OCI-LY7 (cell line): ENCODE measurements at regions not wholly inside any gene's neighbourhood (a gene's known extent, or its start where the extent isn't known, plus 50 kb on each side); places are given as distances from the start of the nearest gene placed in this dataset.

Experiments used
- BruUV-seq: library from RNA; stranded (reverse); fragments of 400-500 nt; replicated peaks from 2 replicates; lab custom pipeline; 2021; lab: Mats Ljungman, UMichigan
- CTCF ChIA-PET: fragments of 300-600 bp; sonication (Branson Sonifier 250); formaldehyde crosslinking; loops from one replicate; lab custom pipeline; 2022; ENCODE audit warnings: antibody characterized with exemption; ENCODE audit not compliant: unreplicated experiment; lab: Charles Lee
- POLR2A ChIA-PET: fragments of 300-600 bp; sonication (Branson Sonifier 250); formaldehyde crosslinking; loops from one replicate; lab custom pipeline; 2022; ENCODE audit warnings: antibody characterized with exemption; lab: Charles Lee
- DNase-seq: peaks from one replicate; pipeline ENCODE4 v3.0.0-alpha.2; 2015; ENCODE audit warnings: low spot score
- H2AFZ ChIP-seq: fragments of 200-600 bp; sonication (generic), shearing (Covaris generic); 2 replicates; pipeline ENCODE4 v1.6.1; 2014; ENCODE audit warnings: mild to moderate bottlenecking, antibody characterized with exemption, low read length, moderate library complexity
- H3K27ac ChIP-seq: fragments of 200-600 bp; sonication (generic); 2 replicates; pipeline ENCODE4 v1.5.1; 2014; ENCODE audit warnings: mixed run types, low read depth, mild to moderate bottlenecking, moderate library complexity, low read length, inconsistent platforms; ENCODE audit not compliant: poor library complexity, severe bottlenecking
- H3K36me3 ChIP-seq: fragments of 200-600 bp; sonication (generic); 2 replicates; pipeline ENCODE4 v1.6.1; 2014; ENCODE audit warnings: mild to moderate bottlenecking, antibody characterized with exemption, low read length, moderate library complexity, mixed read lengths; ENCODE audit not compliant: insufficient read depth
- H3K4me1 ChIP-seq: fragments of 200-600 bp; sonication (generic); 2 replicates; pipeline ENCODE4 v1.5.1; 2014; ENCODE audit warnings: mild to moderate bottlenecking, low read length; ENCODE audit not compliant: insufficient read depth, poor library complexity, severe bottlenecking
- H3K4me2 ChIP-seq: fragments of 200-600 bp; sonication (generic); 2 replicates; pipeline ENCODE4 v1.6.1; 2014; ENCODE audit warnings: mild to moderate bottlenecking, low read length
- H3K4me3 ChIP-seq: fragments of 200-600 bp; sonication (generic); 2 replicates; pipeline ENCODE4 v1.5.1; 2014; ENCODE audit warnings: mild to moderate bottlenecking, low read depth, low read length; ENCODE audit not compliant: poor library complexity, severe bottlenecking
- H3K79me2 ChIP-seq: fragments of 200-600 bp; sonication (generic); 2 replicates; pipeline ENCODE4 v1.6.1; 2016; ENCODE audit warnings: low read depth, mild to moderate bottlenecking, low read length, moderate library complexity, mixed read lengths; ENCODE audit not compliant: insufficient read depth
- H3K9me2 ChIP-seq: fragments of 200-600 bp; sonication (generic); 2 replicates; pipeline ENCODE4 v1.6.1; 2016; ENCODE audit warnings: mild to moderate bottlenecking, low read length, mixed read lengths; ENCODE audit not compliant: insufficient read depth
- H3K9me3 ChIP-seq: fragments of 200-600 bp; sonication (generic); 2 replicates; pipeline ENCODE4 v1.6.1; 2014; ENCODE audit warnings: mild to moderate bottlenecking, mixed run types, low read length, mixed read lengths
- H4K20me1 ChIP-seq: fragments of 200-600 bp; sonication (generic); 2 replicates; pipeline ENCODE4 v1.6.1; 2014; ENCODE audit warnings: mild to moderate bottlenecking, antibody characterized with exemption, low read length, moderate library complexity, mixed read lengths; ENCODE audit not compliant: insufficient read depth
- CTCF ChIP-seq: fragments of 200-600 bp; sonication (generic); conservative IDR thresholded peaks from 2 replicates; pipeline ENCODE4 v1.5.1; 2014; ENCODE audit warnings: mild to moderate bottlenecking, antibody characterized with exemption, low read length, moderate library complexity, mixed read lengths
- EZH2phosphoT487 ChIP-seq: fragments of 200-600 bp; sonication (generic); IDR thresholded peaks from 2 replicates; pipeline ENCODE4 v1.6.1; 2018; ENCODE audit warnings: low read depth, borderline replicate concordance, mild to moderate bottlenecking, mixed run types, antibody characterized with exemption, low read length, moderate library complexity, mixed read lengths
- intact Hi-C: fragments of 100-400 bp; cut with micrococcal nuclease; formaldehyde crosslinking; loops from one replicate; pipeline ENCODE4 v1.10.0; 2022; ENCODE audit not compliant: unreplicated experiment

DNA sequence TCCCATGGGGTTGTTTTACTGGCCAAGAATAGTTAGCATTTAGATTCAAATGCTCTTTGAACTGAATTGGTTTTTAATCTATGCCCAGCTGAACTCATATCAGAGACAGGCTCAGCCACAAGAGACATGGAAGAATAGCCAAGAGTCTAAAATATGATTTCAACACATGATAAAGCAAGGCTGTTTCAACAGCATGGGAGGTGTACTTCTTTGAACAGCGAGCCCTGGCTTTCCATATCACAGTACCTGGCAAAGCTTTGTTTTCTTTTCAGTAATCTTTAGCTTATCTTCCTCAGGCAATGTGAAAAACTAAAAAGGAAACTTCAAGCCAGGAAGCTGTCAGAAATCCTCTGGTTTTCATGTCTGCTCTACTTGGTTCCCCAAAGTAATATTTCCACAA, 413.6 kb upstream of the ADAMTS9 start:
- Histone ChIP-seq H3K9me3 (no peaks in the 10 kb centered on the region), H3K79me2 (no peaks in the 10 kb centered on the region), H3K4me1 (no peaks in the 10 kb centered on the region), H4K20me1 (no peaks in the 10 kb centered on the region), H3K27ac (no peak overlapping the region), H3K4me3 (no peak overlapping the region), H3K4me2 (no peak overlapping the region), H3K9me2 (no peaks in the 10 kb centered on the region), H2AFZ (no peak overlapping the region), H3K36me3 (no peaks in the 10 kb centered on the region)
- BruUV-seq = no TSS peak
- TF ChIP-seq CTCF (no peak), EZH2phosphoT487 (no peak)
- CTCF ChIA-PET = no interaction called here
- DNase-seq = no peak
- POLR2A ChIA-PET = interaction anchor here (0.6 kb wide), 1 partner anchor 662 kb away, joined by 3 read pairs; no protein-coding TSS in a partner anchor
- intact Hi-C loops = no loop called here

DNA sequence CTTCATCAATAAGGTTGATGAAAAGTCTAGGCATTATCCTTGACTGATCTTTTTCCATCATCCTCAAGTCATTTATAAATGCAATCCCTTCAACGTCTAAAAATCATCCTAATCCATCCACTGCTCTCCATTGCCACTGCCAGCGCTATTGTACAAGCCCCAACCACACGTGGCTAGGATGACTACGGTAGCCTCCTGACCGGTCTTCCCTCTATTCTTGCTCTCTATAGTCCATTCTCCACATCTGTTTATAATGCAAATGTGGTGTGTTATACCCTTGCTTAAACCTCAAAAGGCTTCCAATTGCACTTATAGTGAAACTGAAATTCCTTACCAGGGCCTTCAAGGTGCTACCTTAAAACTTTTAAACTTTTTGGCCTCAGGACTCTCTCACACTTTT, 410.6 kb upstream of the ADAMTS9 start:
- Histone ChIP-seq H4K20me1 (no peaks in the 10 kb centered on the region), H3K9me3 (no peaks in the 10 kb centered on the region), H3K4me3 (no peak overlapping the region), H3K4me1 (no peaks in the 10 kb centered on the region), H3K27ac (no peak overlapping the region), H3K9me2 (no peaks in the 10 kb centered on the region), H3K4me2 (no peak overlapping the region), H3K36me3 (no peaks in the 10 kb centered on the region), H2AFZ (no peak overlapping the region), H3K79me2 (no peaks in the 10 kb centered on the region)
- ChIA-PET CTCF (no interaction called here), POLR2A (no interaction called here)
- no peak for TF ChIP-seq EZH2phosphoT487
- TF ChIP-seq CTCF = no peak
- intact Hi-C loops = no loop called here
- no peak for DNase-seq
- BruUV-seq = no TSS peak

- no peak for TF ChIP-seq EZH2phosphoT487
- no peak for TF ChIP-seq CTCF
- Histone ChIP-seq H4K20me1 (no peaks in the 10 kb centered on the region), H3K4me3 (no peak overlapping the region), H3K79me2 (no peaks in the 10 kb centered on the region), H3K9me3 (no peaks in the 10 kb centered on the region), H3K9me2 (no peaks in the 10 kb centered on the region), H3K36me3 (no peaks in the 10 kb centered on the region), H2AFZ (no peak overlapping the region), H3K4me1 (no peaks in the 10 kb centered on the region), H3K27ac (no peak overlapping the region), H3K4me2 (no peak overlapping the region)
- DNase-seq = no peak
- intact Hi-C loops = no loop called here
- ChIA-PET POLR2A (no interaction called here), CTCF (no interaction called here)
- no TSS peak for BruUV-seq
Observed at GRCh38 chr3:65096110-65096745, 408.4 kb upstream of the ADAMTS9 start.
